HepG2 (cell line): ENCODE measurements at regions not wholly inside any gene's neighbourhood (a gene's known extent, or its start where the extent isn't known, plus 50 kb on each side); places are given as distances from the start of the nearest gene placed in this dataset.
A peak's percentile ranks its signal among the peaks of the same experiment; 100 is the strongest.

Experiments used
- CEBPB ChIP-seq: IDR thresholded peaks from 2 replicates; pipeline ENCODE4 v1.6.1; 2011; ENCODE audit warnings: low read depth, low read length, improper control_type of control experiment, borderline replicate concordance
- DNMT3B ChIP-seq: conservative IDR thresholded peaks from 2 replicates; pipeline ENCODE4 v1.6.1; 2016; ENCODE audit warnings: missing biosample characterization, control low read depth
- EP300 ChIP-seq, 3 experiments: sonication (generic) in 1 of 3; formaldehyde crosslinking in 1 of 3; IDR thresholded peaks; 2 replicates each; pipeline versions ENCODE4 v1.5.1 to v1.6.1; 2011 to 2020; ENCODE audit warnings: low read depth in 2 of 3, low read length in 2 of 3, borderline replicate concordance in 1 of 3, improper control_type of control experiment in 1 of 3, mild to moderate bottlenecking in 1 of 3, missing genetic modification reagents in 1 of 3, moderate library complexity in 1 of 3
- RAD51 ChIP-seq: fragments of 450-650 bp; IDR thresholded peaks from 2 replicates; pipeline ENCODE4 v1.6.1; 2016; ENCODE audit warnings: borderline replicate concordance
- RBM39 ChIP-seq: fragments of 200-400 bp; formaldehyde crosslinking; IDR thresholded peaks from one replicate; pipeline ENCODE4 v1.6.1; 2018; ENCODE audit warnings: antibody characterized with exemption, mild to moderate bottlenecking, low read depth, low read length; ENCODE audit not compliant: poor library complexity, severe bottlenecking
- RFX3 ChIP-seq: IDR thresholded peaks from 2 replicates; pipeline ENCODE4 v1.6.1; 2016; ENCODE audit warnings: missing biosample characterization, missing genetic modification reagents
- RXRB ChIP-seq: IDR thresholded peaks from 2 replicates; pipeline ENCODE4 v1.6.1; 2016; ENCODE audit warnings: borderline replicate concordance, missing genetic modification reagents, missing compliant biosample characterization
- SOX13 ChIP-seq, 3 experiments: fragments of 450-650 bp in 1 of 3; sonication (generic) in 1 of 3; formaldehyde crosslinking in 1 of 3; IDR thresholded peaks in 2 of 3; conservative IDR thresholded peaks in 1 of 3; 2 replicates each; pipeline versions ENCODE4 v1.5.0 to v1.6.1; 2016 to 2020; ENCODE audit warnings: antibody characterized with exemption in 1 of 3, mild to moderate bottlenecking in 1 of 3, missing compliant biosample characterization in 1 of 3, missing genetic modification reagents in 1 of 3, moderate library complexity in 1 of 3
- SP5 ChIP-seq: IDR thresholded peaks from 2 replicates; pipeline ENCODE4 v1.6.1; 2016; ENCODE audit warnings: low read depth, borderline replicate concordance
- STAG1 ChIP-seq: sonication (generic); formaldehyde crosslinking; IDR thresholded peaks from 2 replicates; pipeline ENCODE4 v1.4.0; 2020; ENCODE audit warnings: missing genetic modification reagents
- ZNF207 ChIP-seq: fragments of 450-650 bp; IDR thresholded peaks from 2 replicates; pipeline ENCODE4 v1.6.1; 2016; ENCODE audit warnings: antibody characterized with exemption, borderline replicate concordance
- ZNF33A ChIP-seq: sonication (generic); formaldehyde crosslinking; IDR thresholded peaks from 2 replicates; pipeline ENCODE4 v1.5.1; 2020; ENCODE audit warnings: missing genetic modification reagents, mild to moderate bottlenecking, moderate library complexity, borderline replicate concordance
- ZNF530 ChIP-seq: sonication (generic); formaldehyde crosslinking; IDR thresholded peaks from 2 replicates; pipeline ENCODE4 v1.5.0; 2020; ENCODE audit warnings: low read depth, mild to moderate bottlenecking, missing genetic modification reagents
- ZNF605 ChIP-seq: sonication (generic); formaldehyde crosslinking; IDR thresholded peaks from 2 replicates; pipeline ENCODE4 v1.8.0; 2022; ENCODE audit warnings: mild to moderate bottlenecking, missing genetic modification reagents
- TF ChIP-seq, protein P1 (sequence below): IDR thresholded peaks from 2 replicates; pipeline ENCODE4 v1.6.1; 2016
- TF ChIP-seq, protein P2 (sequence below): sonication (generic); formaldehyde crosslinking; IDR thresholded peaks from 2 replicates; pipeline ENCODE4 v1.4.0; 2020; ENCODE audit warnings: missing genetic modification reagents
- TF ChIP-seq, protein P3 (sequence below): sonication (generic); formaldehyde crosslinking; IDR thresholded peaks from 2 replicates; pipeline ENCODE4 v1.4.0; 2020; ENCODE audit warnings: mild to moderate bottlenecking, missing genetic modification reagents, borderline replicate concordance

DNA sequence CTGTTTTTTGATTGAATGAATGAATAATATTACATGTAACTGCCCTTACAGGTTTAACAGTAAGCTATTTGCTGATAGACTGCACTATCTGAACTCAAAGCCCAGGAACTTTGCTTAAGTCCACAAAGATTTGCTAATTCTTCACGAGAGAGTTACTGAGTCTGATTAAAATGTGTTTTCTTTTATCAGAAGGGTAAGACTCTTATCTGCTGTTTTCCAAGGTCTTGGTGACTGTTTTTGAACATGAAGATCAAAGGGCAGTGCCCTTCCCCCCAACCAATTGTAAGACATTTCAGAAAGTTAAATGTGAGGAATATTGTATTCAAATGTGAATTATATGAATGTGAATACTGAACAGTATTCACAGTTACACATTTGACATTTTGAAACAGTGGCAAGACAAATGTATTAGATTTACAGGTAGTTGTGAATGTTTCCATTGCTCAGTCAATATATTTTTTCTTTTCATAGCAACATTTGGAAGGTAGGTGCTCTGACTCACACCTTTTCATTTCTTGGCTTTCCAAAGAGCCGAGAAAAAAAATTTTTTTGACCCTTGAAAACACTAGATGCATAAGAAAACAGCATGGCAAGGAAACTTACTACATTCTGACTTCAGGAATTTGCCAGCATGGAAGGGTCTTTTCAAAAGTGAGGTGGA, 62.7 kb downstream of the DKK1 start (continued):
- no peak for TF ChIP-seq ZNF207
- TF ChIP-seq SP5 = peak; percentile 14; the same call in 1 of the 2 replicates
- TF ChIP-seq, protein P1, sequence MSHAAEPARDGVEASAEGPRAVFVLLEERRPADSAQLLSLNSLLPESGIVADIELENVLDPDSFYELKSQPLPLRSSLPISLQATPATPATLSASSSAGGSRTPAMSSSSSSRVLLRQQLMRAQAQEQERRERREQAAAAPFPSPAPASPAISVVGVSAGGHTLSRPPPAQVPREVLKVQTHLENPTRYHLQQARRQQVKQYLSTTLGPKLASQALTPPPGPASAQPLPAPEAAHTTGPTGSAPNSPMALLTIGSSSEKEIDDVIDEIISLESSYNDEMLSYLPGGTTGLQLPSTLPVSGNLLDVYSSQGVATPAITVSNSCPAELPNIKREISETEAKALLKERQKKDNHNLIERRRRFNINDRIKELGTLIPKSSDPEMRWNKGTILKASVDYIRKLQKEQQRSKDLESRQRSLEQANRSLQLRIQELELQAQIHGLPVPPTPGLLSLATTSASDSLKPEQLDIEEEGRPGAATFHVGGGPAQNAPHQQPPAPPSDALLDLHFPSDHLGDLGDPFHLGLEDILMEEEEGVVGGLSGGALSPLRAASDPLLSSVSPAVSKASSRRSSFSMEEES (CRISPR knock-in tag) = no peak
- TF ChIP-seq ZNF530 (CRISPR knock-in tag) = no peak
- TF ChIP-seq ZNF605 (CRISPR knock-in tag) = no peak
- TF ChIP-seq, protein P2, sequence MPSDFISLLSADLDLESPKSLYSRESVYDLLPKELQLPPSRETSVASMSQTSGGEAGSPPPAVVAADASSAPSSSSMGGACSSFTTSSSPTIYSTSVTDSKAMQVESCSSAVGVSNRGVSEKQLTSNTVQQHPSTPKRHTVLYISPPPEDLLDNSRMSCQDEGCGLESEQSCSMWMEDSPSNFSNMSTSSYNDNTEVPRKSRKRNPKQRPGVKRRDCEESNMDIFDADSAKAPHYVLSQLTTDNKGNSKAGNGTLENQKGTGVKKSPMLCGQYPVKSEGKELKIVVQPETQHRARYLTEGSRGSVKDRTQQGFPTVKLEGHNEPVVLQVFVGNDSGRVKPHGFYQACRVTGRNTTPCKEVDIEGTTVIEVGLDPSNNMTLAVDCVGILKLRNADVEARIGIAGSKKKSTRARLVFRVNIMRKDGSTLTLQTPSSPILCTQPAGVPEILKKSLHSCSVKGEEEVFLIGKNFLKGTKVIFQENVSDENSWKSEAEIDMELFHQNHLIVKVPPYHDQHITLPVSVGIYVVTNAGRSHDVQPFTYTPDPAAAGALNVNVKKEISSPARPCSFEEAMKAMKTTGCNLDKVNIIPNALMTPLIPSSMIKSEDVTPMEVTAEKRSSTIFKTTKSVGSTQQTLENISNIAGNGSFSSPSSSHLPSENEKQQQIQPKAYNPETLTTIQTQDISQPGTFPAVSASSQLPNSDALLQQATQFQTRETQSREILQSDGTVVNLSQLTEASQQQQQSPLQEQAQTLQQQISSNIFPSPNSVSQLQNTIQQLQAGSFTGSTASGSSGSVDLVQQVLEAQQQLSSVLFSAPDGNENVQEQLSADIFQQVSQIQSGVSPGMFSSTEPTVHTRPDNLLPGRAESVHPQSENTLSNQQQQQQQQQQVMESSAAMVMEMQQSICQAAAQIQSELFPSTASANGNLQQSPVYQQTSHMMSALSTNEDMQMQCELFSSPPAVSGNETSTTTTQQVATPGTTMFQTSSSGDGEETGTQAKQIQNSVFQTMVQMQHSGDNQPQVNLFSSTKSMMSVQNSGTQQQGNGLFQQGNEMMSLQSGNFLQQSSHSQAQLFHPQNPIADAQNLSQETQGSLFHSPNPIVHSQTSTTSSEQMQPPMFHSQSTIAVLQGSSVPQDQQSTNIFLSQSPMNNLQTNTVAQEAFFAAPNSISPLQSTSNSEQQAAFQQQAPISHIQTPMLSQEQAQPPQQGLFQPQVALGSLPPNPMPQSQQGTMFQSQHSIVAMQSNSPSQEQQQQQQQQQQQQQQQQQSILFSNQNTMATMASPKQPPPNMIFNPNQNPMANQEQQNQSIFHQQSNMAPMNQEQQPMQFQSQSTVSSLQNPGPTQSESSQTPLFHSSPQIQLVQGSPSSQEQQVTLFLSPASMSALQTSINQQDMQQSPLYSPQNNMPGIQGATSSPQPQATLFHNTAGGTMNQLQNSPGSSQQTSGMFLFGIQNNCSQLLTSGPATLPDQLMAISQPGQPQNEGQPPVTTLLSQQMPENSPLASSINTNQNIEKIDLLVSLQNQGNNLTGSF (CRISPR knock-in tag) = no peak
- no peak for TF ChIP-seq SOX13 (IDR thresholded peaks at IDR 0.05)
- peak in 1 of 2 experiments; percentile 83; a peak in 2 of 4 replicates for TF ChIP-seq SOX13 (CRISPR knock-in tag; conservative IDR thresholded peaks at IDR 0.05 in 1 of 2, IDR thresholded peaks at IDR 0.05 in 1 of 2)
- TF ChIP-seq EP300 (IDR thresholded peaks at IDR 0.05; ENCODE audit: low read depth in 2 of 2, low read length in 2 of 2) = peak in 1 of 2 experiments; percentile 81; a peak in 2 of 4 replicates
- TF ChIP-seq EP300 (CRISPR knock-in tag; IDR thresholded peaks at IDR 0.05; ENCODE audit: borderline replicate concordance) = peak; percentile 65; the same call in 1 of the 2 replicates
- TF ChIP-seq, protein P3, sequence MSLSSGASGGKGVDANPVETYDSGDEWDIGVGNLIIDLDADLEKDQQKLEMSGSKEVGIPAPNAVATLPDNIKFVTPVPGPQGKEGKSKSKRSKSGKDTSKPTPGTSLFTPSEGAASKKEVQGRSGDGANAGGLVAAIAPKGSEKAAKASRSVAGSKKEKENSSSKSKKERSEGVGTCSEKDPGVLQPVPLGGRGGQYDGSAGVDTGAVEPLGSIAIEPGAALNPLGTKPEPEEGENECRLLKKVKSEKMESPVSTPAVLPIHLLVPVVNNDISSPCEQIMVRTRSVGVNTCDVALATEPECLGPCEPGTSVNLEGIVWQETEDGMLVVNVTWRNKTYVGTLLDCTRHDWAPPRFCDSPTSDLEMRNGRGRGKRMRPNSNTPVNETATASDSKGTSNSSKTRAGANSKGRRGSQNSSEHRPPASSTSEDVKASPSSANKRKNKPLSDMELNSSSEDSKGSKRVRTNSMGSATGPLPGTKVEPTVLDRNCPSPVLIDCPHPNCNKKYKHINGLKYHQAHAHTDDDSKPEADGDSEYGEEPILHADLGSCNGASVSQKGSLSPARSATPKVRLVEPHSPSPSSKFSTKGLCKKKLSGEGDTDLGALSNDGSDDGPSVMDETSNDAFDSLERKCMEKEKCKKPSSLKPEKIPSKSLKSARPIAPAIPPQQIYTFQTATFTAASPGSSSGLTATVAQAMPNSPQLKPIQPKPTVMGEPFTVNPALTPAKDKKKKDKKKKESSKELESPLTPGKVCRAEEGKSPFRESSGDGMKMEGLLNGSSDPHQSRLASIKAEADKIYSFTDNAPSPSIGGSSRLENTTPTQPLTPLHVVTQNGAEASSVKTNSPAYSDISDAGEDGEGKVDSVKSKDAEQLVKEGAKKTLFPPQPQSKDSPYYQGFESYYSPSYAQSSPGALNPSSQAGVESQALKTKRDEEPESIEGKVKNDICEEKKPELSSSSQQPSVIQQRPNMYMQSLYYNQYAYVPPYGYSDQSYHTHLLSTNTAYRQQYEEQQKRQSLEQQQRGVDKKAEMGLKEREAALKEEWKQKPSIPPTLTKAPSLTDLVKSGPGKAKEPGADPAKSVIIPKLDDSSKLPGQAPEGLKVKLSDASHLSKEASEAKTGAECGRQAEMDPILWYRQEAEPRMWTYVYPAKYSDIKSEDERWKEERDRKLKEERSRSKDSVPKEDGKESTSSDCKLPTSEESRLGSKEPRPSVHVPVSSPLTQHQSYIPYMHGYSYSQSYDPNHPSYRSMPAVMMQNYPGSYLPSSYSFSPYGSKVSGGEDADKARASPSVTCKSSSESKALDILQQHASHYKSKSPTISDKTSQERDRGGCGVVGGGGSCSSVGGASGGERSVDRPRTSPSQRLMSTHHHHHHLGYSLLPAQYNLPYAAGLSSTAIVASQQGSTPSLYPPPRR (CRISPR knock-in tag) = no peak
- TF ChIP-seq DNMT3B (CRISPR knock-in tag) = no peak
- TF ChIP-seq RFX3 = no peak
- no peak for TF ChIP-seq RBM39
- no peak for TF ChIP-seq STAG1 (CRISPR knock-in tag)
- no peak for TF ChIP-seq CEBPB
- no peak for TF ChIP-seq RAD51
- no peak for TF ChIP-seq ZNF33A (CRISPR knock-in tag)
- TF ChIP-seq RXRB = no peak; the same call in 1 of the 2 replicates
